ENCODE measurements at regions not wholly inside any gene's neighbourhood (a gene's known extent, or its start where the extent isn't known, plus 50 kb on each side); places are given as distances from the start of the nearest gene placed in this dataset.
A peak's percentile ranks its signal among the peaks of the same experiment; 100 is the strongest.

GRCh38 chr15:96406701-96407100 lies 76.2 kb downstream of the NR2F2 start:
- Histone ChIP-seq H3K9me3 (ENCODE audit: control insufficient read depth, low read length) (no peaks in the 10 kb centered on the region), H3K36me3 (ENCODE audit: control insufficient read depth, insufficient read depth, low read length) (no peaks in the 10 kb centered on the region), H3K4me3 (ENCODE audit: insufficient read depth, low read depth, low read length) (no peak overlapping the region), H3K27ac (ENCODE audit: insufficient read depth, low read depth, low read length, poor library complexity, severe bottlenecking) (no peak overlapping the region), H3K4me1 (ENCODE audit: control insufficient read depth, insufficient read depth, low read length) (peaks cover 12% of the 10 kb centered on the region), H3K27me3 (ENCODE audit: control insufficient read depth, insufficient read depth, low read length, poor library complexity, severe bottlenecking) (peaks cover 72% of the 10 kb centered on the region)
- WGBS, 2 experiments, result 56 to 58% methylated on average over 7 of the region's 7 CpGs

- WGBS, 2 experiments, result 56 to 66% methylated on average over 2 of the region's 2 CpGs
- no peak overlapping the region for H3K27ac ChIP-seq (ENCODE audit: insufficient read depth, low read depth, low read length, poor library complexity, severe bottlenecking)
- no peaks in the 10 kb centered on the region for H3K9me3 ChIP-seq (ENCODE audit: control insufficient read depth, low read length)
- no peak overlapping the region for H3K4me3 ChIP-seq (ENCODE audit: insufficient read depth, low read depth, low read length)
- H3K27me3 ChIP-seq (ENCODE audit: control insufficient read depth, insufficient read depth, low read length, poor library complexity, severe bottlenecking), result peaks cover 80% of the 10 kb centered on the region
- H3K36me3 ChIP-seq (ENCODE audit: control insufficient read depth, insufficient read depth, low read length), result no peaks in the 10 kb centered on the region
- H3K4me1 ChIP-seq (ENCODE audit: control insufficient read depth, insufficient read depth, low read length), result peaks cover 12% of the 10 kb centered on the region
Observed at GRCh38 chr15:96407482-96407881, 77.0 kb downstream of the NR2F2 start.

- Histone ChIP-seq H3K27ac (ENCODE audit: insufficient read depth, low read depth, low read length, poor library complexity, severe bottlenecking) (no peak overlapping the region), H3K4me3 (ENCODE audit: insufficient read depth, low read depth, low read length) (no peak overlapping the region), H3K36me3 (ENCODE audit: control insufficient read depth, insufficient read depth, low read length) (no peaks in the 10 kb centered on the region), H3K9me3 (ENCODE audit: control insufficient read depth, low read length) (no peaks in the 10 kb centered on the region), H3K4me1 (ENCODE audit: control insufficient read depth, insufficient read depth, low read length) (peaks cover 12% of the 10 kb centered on the region), H3K27me3 (ENCODE audit: control insufficient read depth, insufficient read depth, low read length, poor library complexity, severe bottlenecking) (peaks cover 92% of the 10 kb centered on the region)
- WGBS, 2 experiments, result 5 to 7% methylated on average over 20 of the region's 20 CpGs
Observed at GRCh38 chr15:96408591-96409183, 78.2 kb downstream of the NR2F2 start.

GRCh38 chr15:96409215-96410138 lies 79.0 kb downstream of the NR2F2 start:
- Histone ChIP-seq H3K27ac (ENCODE audit: insufficient read depth, low read depth, low read length, poor library complexity, severe bottlenecking) (no peak overlapping the region), H3K4me1 (ENCODE audit: control insufficient read depth, insufficient read depth, low read length) (peaks cover 12% of the 10 kb centered on the region), H3K9me3 (ENCODE audit: control insufficient read depth, low read length) (no peaks in the 10 kb centered on the region), H3K27me3 (ENCODE audit: control insufficient read depth, insufficient read depth, low read length, poor library complexity, severe bottlenecking) (peaks cover 100% of the 10 kb centered on the region), H3K4me3 (ENCODE audit: insufficient read depth, low read depth, low read length) (peak overlapping the region; percentile 29), H3K36me3 (ENCODE audit: control insufficient read depth, insufficient read depth, low read length) (no peaks in the 10 kb centered on the region)
- 1% methylated on average over 76 to 77 of the region's 77 CpGs for WGBS, 2 experiments

GRCh38 chr15:96410175-96411055 lies 79.9 kb downstream of the NR2F2 start:
- peaks cover 14% of the 10 kb centered on the region for H3K4me1 ChIP-seq (ENCODE audit: control insufficient read depth, insufficient read depth, low read length)
- H3K9me3 ChIP-seq (ENCODE audit: control insufficient read depth, low read length), result no peaks in the 10 kb centered on the region
- WGBS, 2 experiments, result 3 to 4% methylated on average over 15 to 16 of the region's 16 CpGs
- H3K36me3 ChIP-seq (ENCODE audit: control insufficient read depth, insufficient read depth, low read length), result no peaks in the 10 kb centered on the region
- H3K27me3 ChIP-seq (ENCODE audit: control insufficient read depth, insufficient read depth, low read length, poor library complexity, severe bottlenecking), result peaks cover 100% of the 10 kb centered on the region
- H3K4me3 ChIP-seq (ENCODE audit: insufficient read depth, low read depth, low read length), result no peak overlapping the region
- no peak overlapping the region for H3K27ac ChIP-seq (ENCODE audit: insufficient read depth, low read depth, low read length, poor library complexity, severe bottlenecking)

GRCh38 chr15:96411056-96412031 lies 80.8 kb downstream of the NR2F2 start:
- H3K36me3 ChIP-seq (ENCODE audit: control insufficient read depth, insufficient read depth, low read length), result no peaks in the 10 kb centered on the region
- WGBS, 2 experiments, result 24 to 27% methylated on average over 5 to 8 of the region's 9 CpGs

GRCh38 chr15:96412045-96412905 lies 81.8 kb downstream of the NR2F2 start:
- H3K4me3 ChIP-seq (ENCODE audit: insufficient read depth, low read depth, low read length), result no peak overlapping the region
- H3K9me3 ChIP-seq (ENCODE audit: control insufficient read depth, low read length), result no peaks in the 10 kb centered on the region
- peaks cover 30% of the 10 kb centered on the region for H3K4me1 ChIP-seq (ENCODE audit: control insufficient read depth, insufficient read depth, low read length)
- H3K27ac ChIP-seq (ENCODE audit: insufficient read depth, low read depth, low read length, poor library complexity, severe bottlenecking), result no peak overlapping the region
- peaks cover 100% of the 10 kb centered on the region for H3K27me3 ChIP-seq (ENCODE audit: control insufficient read depth, insufficient read depth, low read length, poor library complexity, severe bottlenecking)
- H3K36me3 ChIP-seq (ENCODE audit: control insufficient read depth, insufficient read depth, low read length), result no peaks in the 10 kb centered on the region
- WGBS, 2 experiments, result 14 to 19% methylated on average over 3 to 5 of the region's 6 CpGs

More at GRCh38 chr15:96411056-96412031, 80.8 kb downstream of the NR2F2 start:
- Histone ChIP-seq H3K27ac (ENCODE audit: insufficient read depth, low read depth, low read length, poor library complexity, severe bottlenecking) (no peak overlapping the region), H3K9me3 (ENCODE audit: control insufficient read depth, low read length) (no peaks in the 10 kb centered on the region), H3K27me3 (ENCODE audit: control insufficient read depth, insufficient read depth, low read length, poor library complexity, severe bottlenecking) (peaks cover 100% of the 10 kb centered on the region), H3K4me3 (ENCODE audit: insufficient read depth, low read depth, low read length) (no peak overlapping the region), H3K4me1 (ENCODE audit: control insufficient read depth, insufficient read depth, low read length) (peaks cover 20% of the 10 kb centered on the region)

GRCh38 chr15:96412906-96413231 lies 82.4 kb downstream of the NR2F2 start:
- Histone ChIP-seq H3K4me1 (ENCODE audit: control insufficient read depth, insufficient read depth, low read length) (peaks cover 35% of the 10 kb centered on the region), H3K4me3 (ENCODE audit: insufficient read depth, low read depth, low read length) (no peak overlapping the region), H3K36me3 (ENCODE audit: control insufficient read depth, insufficient read depth, low read length) (no peaks in the 10 kb centered on the region), H3K27me3 (ENCODE audit: control insufficient read depth, insufficient read depth, low read length, poor library complexity, severe bottlenecking) (peaks cover 100% of the 10 kb centered on the region), H3K9me3 (ENCODE audit: control insufficient read depth, low read length) (no peaks in the 10 kb centered on the region), H3K27ac (ENCODE audit: insufficient read depth, low read depth, low read length, poor library complexity, severe bottlenecking) (no peak overlapping the region)
- WGBS, 2 experiments, result 0 to 8% methylated on average over 1 of the region's 1 CpG

GRCh38 chr15:96413657-96414056 lies 83.2 kb downstream of the NR2F2 start:
- no peaks in the 10 kb centered on the region for H3K36me3 ChIP-seq (ENCODE audit: control insufficient read depth, insufficient read depth, low read length)
- no peak overlapping the region for H3K4me3 ChIP-seq (ENCODE audit: insufficient read depth, low read depth, low read length)
- H3K9me3 ChIP-seq (ENCODE audit: control insufficient read depth, low read length), result no peaks in the 10 kb centered on the region
- WGBS, 2 experiments, result 3 to 5% methylated on average over 7 of the region's 9 CpGs
- H3K27ac ChIP-seq (ENCODE audit: insufficient read depth, low read depth, low read length, poor library complexity, severe bottlenecking), result no peak overlapping the region
- H3K4me1 ChIP-seq (ENCODE audit: control insufficient read depth, insufficient read depth, low read length), result peaks cover 37% of the 10 kb centered on the region
- H3K27me3 ChIP-seq (ENCODE audit: control insufficient read depth, insufficient read depth, low read length, poor library complexity, severe bottlenecking), result peaks cover 100% of the 10 kb centered on the region
